Activated naive CD4-positive, alpha-beta T cell treated with anti-CD3 and anti-CD28 coated beads, Interleukin-2, amount 10 ng/mL, durations not matched to agents 7 days and 5 days (primary cell): ENCODE measurements at regions not wholly inside any gene's neighbourhood (a gene's known extent, or its start where the extent isn't known, plus 50 kb on each side); places are given as distances from the start of the nearest gene placed in this dataset.

Experiments
- CTCF ChIA-PET: fragments of 350-600 bp; sonication (Branson Sonifier 250); formaldehyde crosslinking; loops from one replicate; lab custom pipeline; 2021; ENCODE audit warnings: antibody characterized with exemption; lab: Charles Lee
- DNase-seq: peaks from one replicate; pipeline ENCODE4 v3.0.0-alpha.2; 2020
- H3K27ac Mint-ChIP-seq: one replicate; pipeline ENCODE4 v1.8.0; 2021; ENCODE audit warnings: mild to moderate bottlenecking, moderate library complexity, mixed read lengths
- H3K27me3 Mint-ChIP-seq: one replicate; pipeline ENCODE4 v1.8.0; 2021; ENCODE audit warnings: mild to moderate bottlenecking, mixed read lengths
- H3K36me3 Mint-ChIP-seq: one replicate; pipeline ENCODE4 v1.8.0; 2021; ENCODE audit warnings: mixed read lengths
- H3K4me1 Mint-ChIP-seq: one replicate; pipeline ENCODE4 v1.8.0; 2021; ENCODE audit warnings: mixed read lengths
- H3K4me3 Mint-ChIP-seq: one replicate; pipeline ENCODE4 v1.8.0; 2021; ENCODE audit warnings: mild to moderate bottlenecking, moderate library complexity, mixed read lengths
- H3K9me3 Mint-ChIP-seq: one replicate; pipeline ENCODE4 v1.8.0; 2021; ENCODE audit warnings: mixed read lengths

- Mint-ChIP-seq H3K4me1 (no peaks in the 10 kb centered on the region), H3K27me3 (no peaks in the 10 kb centered on the region), H3K27ac (no peak overlapping the region), H3K36me3 (no peaks in the 10 kb centered on the region), H3K9me3 (no peaks in the 10 kb centered on the region), H3K4me3 (no peak overlapping the region)
- CTCF ChIA-PET = no interaction called here
- DNase-seq = no peak
Observed at GRCh38 chr5:86814315-86814714, 196.6 kb downstream of the COX7C start.

- Mint-ChIP-seq H3K4me3 (no peak overlapping the region), H3K36me3 (no peaks in the 10 kb centered on the region), H3K27me3 (no peaks in the 10 kb centered on the region), H3K4me1 (no peaks in the 10 kb centered on the region), H3K9me3 (no peaks in the 10 kb centered on the region), H3K27ac (no peak overlapping the region)
- CTCF ChIA-PET = no interaction called here
- no peak for DNase-seq
Observed at GRCh38 chr5:86814907-86815306, 197.2 kb downstream of the COX7C start.

DNA sequence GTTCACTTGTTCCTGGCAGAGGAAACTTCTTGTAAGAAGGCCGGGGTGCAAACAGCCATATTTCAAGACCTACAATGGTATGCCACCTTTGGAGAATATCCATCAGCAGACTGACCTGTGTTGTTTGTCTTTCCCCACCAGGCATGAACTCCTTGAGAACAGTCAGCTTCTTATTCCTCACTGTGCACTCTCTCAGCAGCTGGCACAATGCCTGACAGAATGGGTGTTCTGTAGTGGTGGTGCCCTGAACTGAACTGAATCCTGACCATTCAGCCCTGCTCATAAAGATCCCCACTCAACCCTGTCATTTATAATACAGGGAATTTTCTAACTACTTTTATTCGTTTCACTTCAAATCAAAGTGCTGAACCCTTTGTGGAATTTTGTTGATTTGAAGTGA lies 206.9 kb downstream of the COX7C start:
- CTCF ChIA-PET = no interaction called here
- no peak overlapping the region for H3K27ac Mint-ChIP-seq
- no peaks in the 10 kb centered on the region for H3K9me3 Mint-ChIP-seq
- no peak overlapping the region for H3K4me3 Mint-ChIP-seq
- no peaks in the 10 kb centered on the region for H3K4me1 Mint-ChIP-seq
- no peak for DNase-seq
- no peaks in the 10 kb centered on the region for H3K27me3 Mint-ChIP-seq
- H3K36me3 Mint-ChIP-seq = no peaks in the 10 kb centered on the region

DNA sequence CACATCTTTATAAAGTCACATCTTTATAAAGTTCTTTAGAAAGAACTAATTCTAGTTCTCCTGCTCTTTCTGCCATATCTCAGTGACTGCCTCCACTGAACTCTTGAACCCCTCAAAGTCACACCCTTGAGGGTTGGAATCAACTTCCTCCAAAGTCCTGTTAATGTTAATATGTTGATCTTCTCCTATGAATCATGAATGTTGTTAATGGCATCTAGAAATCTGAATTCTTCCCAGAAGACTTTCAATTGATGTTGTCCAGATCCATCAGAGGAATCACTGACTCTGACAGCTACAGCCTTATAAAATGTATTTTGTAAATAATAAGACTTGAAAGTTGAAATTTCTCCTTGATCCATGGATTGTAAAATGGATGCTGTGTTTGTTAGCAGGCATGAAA lies 213.4 kb downstream of the COX7C start:
- no peak for DNase-seq
- no peaks in the 10 kb centered on the region for H3K36me3 Mint-ChIP-seq
- H3K9me3 Mint-ChIP-seq = no peaks in the 10 kb centered on the region
- H3K4me3 Mint-ChIP-seq = no peak overlapping the region
- CTCF ChIA-PET = no interaction called here
- no peaks in the 10 kb centered on the region for H3K27me3 Mint-ChIP-seq
- no peak overlapping the region for H3K27ac Mint-ChIP-seq
- no peaks in the 10 kb centered on the region for H3K4me1 Mint-ChIP-seq

DNA sequence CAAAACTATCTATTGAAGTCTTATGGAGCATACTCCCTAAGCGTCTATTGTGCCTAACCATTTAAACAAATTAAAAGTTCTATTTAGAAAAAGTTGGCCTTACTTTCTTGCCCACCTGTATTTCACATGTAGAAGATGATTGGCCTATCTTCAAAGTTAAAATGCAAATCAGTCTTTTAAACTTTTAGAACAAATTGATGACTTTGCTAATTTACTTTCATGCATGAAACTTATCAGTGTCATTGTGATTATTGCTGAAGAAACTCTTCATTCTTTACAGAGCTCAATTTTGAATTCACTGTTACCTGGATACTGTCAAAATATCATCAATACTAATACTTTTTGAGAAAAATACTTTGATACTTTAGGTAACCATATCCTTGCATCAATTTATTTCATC lies 216.1 kb downstream of the COX7C start:
- H3K4me1 Mint-ChIP-seq = no peaks in the 10 kb centered on the region
- H3K9me3 Mint-ChIP-seq = no peaks in the 10 kb centered on the region
- H3K27me3 Mint-ChIP-seq = peaks cover 3% of the 10 kb centered on the region
- H3K27ac Mint-ChIP-seq = no peak overlapping the region
- no peak for DNase-seq
- H3K4me3 Mint-ChIP-seq = no peak overlapping the region
- CTCF ChIA-PET = no interaction called here
- no peaks in the 10 kb centered on the region for H3K36me3 Mint-ChIP-seq

DNA sequence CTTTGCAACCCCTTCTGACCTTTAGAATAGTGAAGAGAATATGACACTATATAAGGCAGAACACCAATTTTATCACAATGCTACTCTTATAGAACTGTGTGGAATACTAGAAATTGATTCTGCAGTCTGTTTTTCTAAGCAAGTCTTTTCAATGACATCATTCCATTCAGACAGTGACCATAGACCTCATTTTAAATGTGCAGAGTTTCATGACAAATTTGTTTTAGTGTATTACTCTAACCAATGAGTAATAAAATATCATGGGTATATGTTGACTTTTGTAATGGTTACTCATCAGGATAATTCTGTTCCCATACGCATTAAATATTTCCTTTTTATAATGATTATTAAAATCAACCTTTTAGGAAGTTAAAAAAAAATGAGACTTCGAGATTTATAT lies 219.9 kb downstream of the COX7C start:
- Mint-ChIP-seq H3K9me3 (no peaks in the 10 kb centered on the region), H3K4me3 (no peak overlapping the region), H3K36me3 (no peaks in the 10 kb centered on the region), H3K27ac (no peak overlapping the region), H3K4me1 (no peaks in the 10 kb centered on the region), H3K27me3 (peaks cover 3% of the 10 kb centered on the region)
- no peak for DNase-seq
- CTCF ChIA-PET = no interaction called here

- no peak for DNase-seq
- Mint-ChIP-seq H3K4me1 (no peaks in the 10 kb centered on the region), H3K4me3 (no peak overlapping the region), H3K27ac (no peak overlapping the region), H3K9me3 (no peaks in the 10 kb centered on the region), H3K27me3 (peaks cover 3% of the 10 kb centered on the region), H3K36me3 (no peaks in the 10 kb centered on the region)
- CTCF ChIA-PET = no interaction called here
Observed at GRCh38 chr5:86838083-86838482, 220.3 kb downstream of the COX7C start.

DNA sequence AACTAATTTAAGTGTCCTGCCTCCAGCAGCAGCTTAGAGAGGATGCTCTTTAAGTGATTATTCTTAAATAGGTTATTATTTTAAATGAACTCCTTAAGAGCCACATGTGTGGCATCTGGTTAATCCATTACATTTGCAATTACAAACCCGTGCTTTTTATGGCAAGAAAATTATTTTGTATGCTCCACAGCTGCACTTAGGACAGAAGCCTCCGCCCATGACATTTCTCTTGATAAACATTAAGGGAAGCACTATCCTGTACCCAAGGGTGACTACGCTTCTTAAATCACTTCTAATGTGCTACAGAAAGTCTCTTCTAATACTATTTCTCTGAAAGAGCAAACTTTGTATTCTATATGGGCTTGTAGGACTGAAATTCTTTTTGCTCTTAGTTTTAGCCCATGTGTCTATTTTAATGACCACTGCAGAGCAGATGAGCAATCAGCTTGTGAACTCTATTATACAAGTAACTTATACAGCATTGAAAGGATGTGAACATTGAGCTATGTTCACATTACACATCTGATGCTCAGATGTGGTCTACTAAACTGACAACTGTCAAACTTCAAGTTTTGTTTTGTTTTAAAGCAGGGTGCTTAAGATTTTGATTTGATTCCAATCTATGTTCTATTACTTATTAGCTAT lies 223.4 kb downstream of the COX7C start:
- Mint-ChIP-seq H3K4me3 (no peak overlapping the region), H3K27me3 (peaks cover 3% of the 10 kb centered on the region), H3K9me3 (no peaks in the 10 kb centered on the region), H3K36me3 (no peaks in the 10 kb centered on the region), H3K27ac (no peak overlapping the region), H3K4me1 (no peaks in the 10 kb centered on the region)
- no peak for DNase-seq
- CTCF ChIA-PET = no interaction called here

GRCh38 chr5:86858442-86858841 lies 240.7 kb downstream of the COX7C start:
- H3K4me3 Mint-ChIP-seq = no peak overlapping the region
- no peaks in the 10 kb centered on the region for H3K36me3 Mint-ChIP-seq
- H3K27me3 Mint-ChIP-seq = no peaks in the 10 kb centered on the region
- DNase-seq = no peak
- H3K27ac Mint-ChIP-seq = no peak overlapping the region
- CTCF ChIA-PET = no interaction called here
- H3K9me3 Mint-ChIP-seq = no peaks in the 10 kb centered on the region
- no peaks in the 10 kb centered on the region for H3K4me1 Mint-ChIP-seq

DNA sequence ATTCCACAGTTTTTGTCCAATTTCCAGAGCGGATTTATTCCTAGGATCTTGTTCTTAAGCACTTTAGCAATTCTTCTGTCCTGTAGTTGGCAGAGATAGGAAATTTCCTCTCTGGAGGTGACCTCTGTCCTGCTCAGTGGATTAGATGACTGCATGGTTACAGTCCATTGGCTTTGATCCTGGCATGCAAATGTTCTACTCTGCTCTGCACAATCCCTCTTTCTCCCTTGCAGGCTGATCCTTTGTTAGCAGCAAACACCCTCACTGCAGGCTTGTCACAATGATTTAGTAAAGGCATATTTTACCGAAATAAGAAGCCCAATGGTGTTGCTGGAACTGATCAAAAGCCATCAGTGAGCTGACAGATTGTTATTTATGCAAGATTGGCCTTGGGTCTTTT lies 243.8 kb downstream of the COX7C start:
- no peak overlapping the region for H3K27ac Mint-ChIP-seq
- no peaks in the 10 kb centered on the region for H3K4me1 Mint-ChIP-seq
- H3K36me3 Mint-ChIP-seq = no peaks in the 10 kb centered on the region
- no peak overlapping the region for H3K4me3 Mint-ChIP-seq
- DNase-seq = no peak
- CTCF ChIA-PET = no interaction called here
- no peaks in the 10 kb centered on the region for H3K9me3 Mint-ChIP-seq
- peaks cover 3% of the 10 kb centered on the region for H3K27me3 Mint-ChIP-seq

GRCh38 chr5:86862093-86862492 lies 244.4 kb downstream of the COX7C start:
- peaks cover 3% of the 10 kb centered on the region for H3K27me3 Mint-ChIP-seq
- no peaks in the 10 kb centered on the region for H3K9me3 Mint-ChIP-seq
- no peaks in the 10 kb centered on the region for H3K36me3 Mint-ChIP-seq
- no peak overlapping the region for H3K27ac Mint-ChIP-seq
- no peaks in the 10 kb centered on the region for H3K4me1 Mint-ChIP-seq
- CTCF ChIA-PET = no interaction called here
- no peak for DNase-seq
- no peak overlapping the region for H3K4me3 Mint-ChIP-seq

DNA sequence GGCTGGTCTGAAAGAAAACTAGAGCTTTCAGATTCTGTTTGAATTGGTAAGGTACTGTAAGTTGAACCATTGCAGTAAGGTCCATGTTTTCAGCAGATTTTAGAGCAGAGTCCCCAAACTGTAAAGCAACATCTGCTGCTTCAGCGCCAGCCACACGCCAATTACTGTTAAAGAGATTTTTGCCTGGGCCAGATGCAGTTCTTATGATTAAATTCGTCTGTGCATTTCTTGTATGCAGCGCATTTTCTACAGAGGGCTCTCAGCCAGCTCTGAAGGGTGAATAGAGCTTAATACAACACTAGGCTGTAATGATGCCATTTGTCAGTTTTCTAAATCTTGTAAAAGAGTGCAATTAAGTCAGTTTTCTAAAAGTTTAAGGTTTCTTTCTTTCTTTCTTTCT lies 246.3 kb downstream of the COX7C start:
- Mint-ChIP-seq H3K27me3 (peaks cover 3% of the 10 kb centered on the region), H3K36me3 (no peaks in the 10 kb centered on the region)

DNA sequence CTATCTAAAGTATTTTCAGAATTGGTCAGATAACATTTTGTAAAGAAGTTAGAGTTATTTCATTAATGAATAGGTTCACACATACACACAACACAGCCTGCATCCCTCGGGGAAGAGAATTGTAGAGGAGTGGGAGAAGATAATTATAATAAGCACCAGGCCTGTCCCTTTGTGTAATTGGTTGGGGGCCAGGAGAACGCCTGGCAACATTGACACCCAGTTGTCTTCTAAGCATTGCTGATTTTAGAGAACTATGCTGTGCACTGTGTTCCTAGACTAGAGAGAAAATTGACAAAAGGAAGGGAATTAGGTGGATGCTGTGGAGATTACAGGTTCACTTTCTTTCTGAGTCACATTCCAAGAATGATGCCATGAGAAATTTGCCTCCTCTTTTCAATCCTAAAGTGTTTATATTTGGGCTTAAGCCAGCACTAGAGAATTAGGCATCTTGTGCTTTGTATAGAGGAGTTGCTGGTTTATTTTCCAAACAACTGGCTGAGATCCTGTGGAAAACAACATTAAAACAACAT lies 247.6 kb downstream of the COX7C start:
- CTCF ChIA-PET = no interaction called here
- H3K27ac Mint-ChIP-seq = no peak overlapping the region
- no peak for DNase-seq
- H3K27me3 Mint-ChIP-seq = peaks cover 3% of the 10 kb centered on the region
- no peaks in the 10 kb centered on the region for H3K4me1 Mint-ChIP-seq
- no peak overlapping the region for H3K4me3 Mint-ChIP-seq
- no peaks in the 10 kb centered on the region for H3K9me3 Mint-ChIP-seq
- H3K36me3 Mint-ChIP-seq = no peaks in the 10 kb centered on the region

More for the DNA sequence above, 246.3 kb downstream of the COX7C start:
- H3K4me3 Mint-ChIP-seq = no peak overlapping the region
- no peaks in the 10 kb centered on the region for H3K9me3 Mint-ChIP-seq
- H3K4me1 Mint-ChIP-seq = no peaks in the 10 kb centered on the region
- no peak for DNase-seq
- CTCF ChIA-PET = no interaction called here
- no peak overlapping the region for H3K27ac Mint-ChIP-seq

- H3K4me3 Mint-ChIP-seq = no peak overlapping the region
- peaks cover 3% of the 10 kb centered on the region for H3K27me3 Mint-ChIP-seq
- no peaks in the 10 kb centered on the region for H3K36me3 Mint-ChIP-seq
- no peak overlapping the region for H3K27ac Mint-ChIP-seq
- H3K4me1 Mint-ChIP-seq = no peaks in the 10 kb centered on the region
- no peaks in the 10 kb centered on the region for H3K9me3 Mint-ChIP-seq
- DNase-seq = no peak
- CTCF ChIA-PET = no interaction called here
Observed at GRCh38 chr5:86866036-86866435, 248.3 kb downstream of the COX7C start.

- CTCF ChIA-PET = interaction anchor here (1.2 kb wide), 1 partner anchor 11 kb away, joined by 5 read pairs; no protein-coding TSS in a partner anchor
- Mint-ChIP-seq H3K9me3 (no peaks in the 10 kb centered on the region), H3K27ac (no peak overlapping the region), H3K4me1 (no peaks in the 10 kb centered on the region), H3K36me3 (no peaks in the 10 kb centered on the region), H3K27me3 (peaks cover 3% of the 10 kb centered on the region), H3K4me3 (no peak overlapping the region)
- no peak for DNase-seq
Observed at GRCh38 chr5:86869268-86869667, 251.5 kb downstream of the COX7C start.
